ENCODE measurements at regions not wholly inside any gene's neighbourhood (a gene's known extent, or its start where the extent isn't known, plus 50 kb on each side); places are given as distances from the start of the nearest gene placed in this dataset.
"Not testable (repeated sequence)": the region's sequence is repeated elsewhere in the genome, so short reads cannot be mapped to it uniquely, and the experiment has no call there.

DNA sequence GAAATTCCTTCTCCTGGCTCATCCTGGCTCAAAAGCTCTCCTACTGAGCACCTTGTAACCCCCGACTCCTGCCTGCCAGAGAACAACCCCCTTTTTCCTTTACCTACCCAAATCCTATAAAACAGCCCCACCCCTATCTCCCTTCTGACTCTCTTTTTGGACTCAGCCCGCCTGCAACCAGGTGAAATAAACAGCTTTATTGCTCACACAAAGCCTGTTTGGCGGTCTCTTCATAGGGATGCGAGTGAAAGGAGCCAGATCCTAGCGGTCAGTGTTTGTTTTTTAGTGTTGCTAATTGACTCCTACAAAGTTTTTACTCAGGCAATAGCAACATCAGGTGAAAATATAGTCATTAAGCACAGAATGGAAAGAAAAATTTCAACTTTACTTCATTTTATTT lies 592.3 kb upstream of the AADAT start:
- not testable (repeated sequence) for DNase-seq

DNA sequence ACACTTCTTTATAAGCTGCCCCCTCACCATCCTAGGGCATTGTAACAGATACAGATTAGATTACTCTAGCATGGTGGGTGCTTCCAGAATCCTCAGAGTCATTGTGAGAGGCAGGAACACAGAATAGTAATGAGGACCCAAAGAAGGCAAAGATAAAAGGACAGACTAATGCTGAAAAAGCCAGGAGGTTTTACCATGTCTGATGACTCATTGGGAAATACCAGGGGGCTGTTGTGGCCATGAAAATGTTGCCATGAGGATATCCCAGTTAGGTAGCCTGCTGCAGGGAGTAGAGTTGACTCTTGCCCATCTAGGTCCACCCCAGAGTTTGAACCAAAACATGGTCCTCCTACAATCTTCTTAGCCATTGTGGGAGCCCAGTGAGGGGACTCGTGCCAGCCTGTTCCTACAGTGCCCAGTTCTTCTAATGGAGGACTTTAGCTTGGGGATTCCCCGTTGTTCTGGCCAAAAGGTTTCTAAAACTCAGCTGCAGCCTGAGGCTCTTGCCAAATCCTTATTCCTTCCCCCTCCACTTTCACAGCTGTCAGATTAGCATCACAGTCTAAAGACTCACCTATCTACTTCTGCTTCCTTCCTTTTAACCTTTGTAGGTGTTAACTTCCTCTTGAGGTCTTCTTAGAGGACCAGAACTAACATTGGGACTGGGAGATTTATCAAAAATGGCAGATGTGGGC lies 586.0 kb upstream of the AADAT start:
- DNase-seq: no peak

DNA sequence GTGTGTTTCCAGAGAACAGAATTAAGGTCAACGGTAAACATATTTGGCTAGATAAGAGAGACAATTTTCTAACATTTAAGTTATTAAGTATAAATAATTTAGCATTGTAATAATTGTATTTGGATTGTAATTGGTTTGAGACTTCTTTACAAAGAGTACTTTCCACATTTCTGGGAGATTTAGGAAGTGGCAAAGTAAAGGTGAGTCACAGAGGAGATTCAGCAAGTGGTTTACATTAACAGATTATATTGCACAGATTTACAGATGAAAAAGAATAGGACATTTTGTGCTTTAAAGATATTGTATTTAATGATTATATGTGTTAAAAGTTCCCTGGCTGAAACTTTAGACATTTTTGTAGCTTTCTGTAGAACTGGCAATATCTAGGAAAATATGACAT lies 584.4 kb upstream of the AADAT start:
- DNase-seq: no peak

DNA sequence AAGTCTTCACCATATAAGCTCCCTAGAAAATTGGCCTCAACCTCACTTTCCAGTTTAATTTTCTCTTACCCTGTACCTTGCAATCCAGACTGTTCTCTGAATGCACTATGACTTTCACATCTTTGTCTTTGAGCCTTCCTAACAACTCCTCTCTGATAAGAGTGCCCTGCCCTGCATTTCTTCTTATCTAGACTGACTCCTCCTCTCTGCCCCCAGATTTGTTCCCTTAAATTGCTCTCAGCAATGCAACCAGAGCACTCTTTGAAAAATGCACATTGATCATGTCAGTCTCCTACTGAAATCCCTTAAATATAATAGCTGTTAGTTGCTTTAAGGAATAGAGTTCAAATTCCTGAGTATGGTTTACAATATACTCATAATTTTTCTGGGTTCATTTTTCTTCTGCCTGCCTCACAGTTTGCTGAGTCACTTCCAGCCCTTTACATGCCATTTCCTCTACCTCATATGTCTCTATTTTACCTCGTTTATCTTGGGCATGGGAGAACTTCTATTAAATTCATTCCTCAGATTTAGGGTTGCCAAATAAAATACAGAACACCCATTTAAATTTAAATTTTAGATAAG lies 582.7 kb upstream of the AADAT start:
- no peak for DNase-seq

DNA sequence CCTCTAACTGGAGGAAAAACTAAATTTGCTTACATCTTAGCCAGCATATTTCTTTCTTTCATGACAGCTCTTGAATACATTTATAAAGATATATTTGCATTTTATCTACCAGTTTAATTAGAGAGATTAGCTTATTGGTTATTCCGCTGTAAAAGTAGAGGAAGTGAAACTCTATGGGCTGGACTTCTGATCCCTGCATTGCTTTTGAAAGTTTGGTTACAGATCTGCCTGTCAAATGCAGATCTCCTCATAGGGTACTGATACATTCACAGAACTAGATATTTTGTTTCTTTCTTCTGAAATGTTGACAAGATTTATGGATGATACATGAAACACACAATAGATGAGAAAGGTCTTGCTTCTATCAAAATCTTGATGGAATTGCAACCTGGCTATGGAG lies 581.4 kb upstream of the AADAT start:
- DNase-seq: no peak

DNA sequence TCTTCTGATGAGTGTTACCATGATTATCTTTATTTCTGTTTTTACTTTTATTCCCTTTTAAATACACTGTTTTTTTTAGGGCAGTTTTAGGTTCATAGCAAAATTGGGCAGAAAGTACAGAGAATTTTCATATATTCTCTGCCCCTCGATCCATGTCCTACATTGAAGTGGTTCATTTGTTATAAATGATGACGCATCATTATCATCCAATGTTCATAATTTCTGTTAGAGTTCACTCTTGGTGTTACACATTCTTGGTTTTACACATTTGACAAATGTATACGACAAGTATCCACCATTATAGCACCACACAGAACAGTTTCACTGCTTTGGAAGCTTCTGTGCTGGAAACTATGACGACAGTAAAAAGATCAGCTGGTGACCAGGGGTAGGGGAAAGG lies 578.1 kb upstream of the AADAT start:
- DNase-seq: no peak

DNA sequence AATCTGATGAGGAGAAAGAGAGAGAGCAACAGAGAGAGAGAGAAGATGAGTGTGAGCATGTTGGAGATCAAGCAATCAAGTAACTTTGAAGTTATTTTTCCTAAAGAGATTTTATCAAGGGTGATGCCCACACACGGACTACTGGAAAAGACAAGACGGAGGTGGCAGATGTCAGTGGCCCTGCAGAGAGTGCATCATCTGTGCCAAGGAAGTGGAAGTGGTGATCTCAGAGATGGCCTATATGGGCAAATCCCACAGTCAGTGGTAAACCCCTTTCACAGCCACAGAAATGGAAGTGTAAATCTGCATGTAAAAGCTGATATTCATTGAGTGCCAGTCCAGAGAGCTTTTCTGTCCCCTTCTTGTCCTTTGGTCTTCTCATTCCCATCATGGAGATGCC lies 577.2 kb upstream of the AADAT start:
- no peak for DNase-seq

DNA sequence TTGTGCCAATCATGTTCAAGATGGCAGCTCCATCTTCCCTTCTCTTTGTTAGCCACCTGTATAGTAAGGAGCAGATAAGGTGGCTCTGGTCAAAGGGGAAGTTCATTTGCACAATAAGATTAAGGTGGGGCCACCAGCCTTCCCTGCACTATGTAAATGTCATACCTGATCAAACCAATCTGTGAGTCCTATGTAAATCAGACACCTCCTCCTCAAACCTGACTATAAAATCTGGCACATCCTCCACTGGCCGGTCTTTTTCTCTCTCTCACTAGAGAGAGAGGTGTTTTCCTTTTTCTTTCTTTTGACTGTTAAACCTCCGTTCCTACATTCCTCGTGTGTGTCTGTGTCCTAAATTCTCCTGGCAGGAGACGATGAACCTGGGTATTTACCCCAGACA lies 572.5 kb upstream of the AADAT start:
- DNase-seq: no peak

DNA sequence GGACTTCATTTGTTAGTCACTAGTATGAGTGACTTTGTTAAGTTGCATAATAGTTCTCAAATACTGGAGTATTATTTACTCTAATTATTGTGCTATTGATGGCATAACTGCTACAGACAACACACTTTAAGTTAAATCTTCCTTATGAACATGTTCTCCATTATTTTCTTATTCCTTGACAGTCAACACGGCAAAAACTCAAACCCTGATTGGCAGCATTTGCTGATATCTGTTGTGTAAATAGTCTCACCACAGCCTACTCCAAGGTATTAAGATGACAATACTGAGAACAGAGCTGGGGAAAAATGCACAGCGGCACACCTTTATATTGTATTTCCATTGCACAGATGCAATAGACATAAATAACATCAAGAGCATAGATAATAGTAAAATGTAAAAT lies 568.0 kb upstream of the AADAT start:
- DNase-seq: no peak

DNA sequence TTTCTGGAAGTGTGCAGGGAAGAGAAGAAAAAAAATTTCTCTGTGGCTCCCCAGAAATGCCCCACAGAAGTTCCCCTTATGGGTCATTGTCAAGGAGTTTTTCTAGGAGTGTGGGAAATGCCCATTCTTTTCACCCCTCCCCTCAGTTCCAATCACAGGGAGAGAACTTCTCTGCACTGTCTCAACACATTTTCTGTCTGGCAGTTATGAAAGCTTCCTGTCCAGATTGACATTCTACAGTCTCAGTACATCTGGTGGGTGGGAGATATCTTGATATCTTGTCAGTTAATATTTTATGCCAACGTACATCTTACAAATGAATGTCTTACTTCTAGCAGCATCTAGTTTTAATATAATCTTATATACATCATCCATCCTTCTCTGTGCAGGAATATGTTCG lies 566.8 kb upstream of the AADAT start:
- DNase-seq: no peak

DNA sequence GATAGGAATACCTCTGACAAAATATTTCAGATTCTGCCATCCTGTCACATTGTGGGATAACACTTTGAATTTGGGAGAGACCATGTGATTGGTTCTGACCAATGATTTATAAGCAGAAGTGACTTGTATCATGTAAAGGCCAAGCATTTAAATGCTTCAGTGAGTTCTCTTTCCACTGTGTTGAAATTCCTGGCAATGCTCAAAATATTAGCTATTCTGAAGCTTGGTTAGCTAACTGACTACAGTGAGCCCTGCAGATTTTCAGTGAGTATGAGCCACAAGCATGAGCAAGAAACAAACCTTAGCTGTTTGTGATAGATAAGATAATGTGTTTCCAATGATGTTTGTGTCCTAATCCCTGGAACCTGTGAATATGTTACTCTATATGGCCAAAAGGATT lies 562.8 kb upstream of the AADAT start:
- DNase-seq: no peak

DNA sequence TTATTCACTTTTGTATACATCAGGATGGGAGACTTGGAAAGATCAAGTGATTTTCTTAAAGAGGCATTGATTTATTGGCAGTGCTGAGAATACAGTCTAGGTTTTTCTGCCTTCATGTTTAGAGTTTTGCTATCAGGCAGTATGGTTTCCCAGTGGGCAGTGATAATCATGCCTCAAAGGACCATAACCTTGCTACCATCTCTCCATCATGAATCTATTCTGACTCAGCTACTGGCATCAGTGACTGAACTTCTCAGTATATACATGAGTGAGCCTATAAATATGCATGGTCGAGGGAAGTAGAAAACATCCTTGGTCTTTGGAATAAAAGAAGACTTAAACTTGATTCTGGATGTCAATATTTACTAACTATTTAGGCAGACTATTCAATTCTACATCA lies 562.0 kb upstream of the AADAT start:
- DNase-seq: no peak

DNA sequence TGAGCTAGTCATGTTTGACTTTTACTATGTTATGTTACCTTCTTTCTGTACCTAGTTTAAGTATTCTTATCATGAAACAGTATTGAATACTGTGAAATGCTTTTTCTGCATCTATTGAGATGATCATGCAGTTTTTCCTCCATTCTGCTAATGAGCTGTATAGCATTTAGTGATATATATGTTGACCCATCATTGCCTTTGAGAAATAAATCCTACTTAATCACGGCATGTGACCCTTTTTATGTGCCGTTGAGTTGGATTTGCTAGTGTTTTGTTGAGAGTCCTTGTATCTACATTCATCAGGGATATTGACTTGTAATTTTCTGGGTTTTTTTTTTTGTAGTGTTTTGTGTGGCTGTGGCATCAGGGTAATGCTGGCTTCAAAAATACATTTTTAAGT lies 537.7 kb upstream of the AADAT start:
- DNase-seq: no peak

DNA sequence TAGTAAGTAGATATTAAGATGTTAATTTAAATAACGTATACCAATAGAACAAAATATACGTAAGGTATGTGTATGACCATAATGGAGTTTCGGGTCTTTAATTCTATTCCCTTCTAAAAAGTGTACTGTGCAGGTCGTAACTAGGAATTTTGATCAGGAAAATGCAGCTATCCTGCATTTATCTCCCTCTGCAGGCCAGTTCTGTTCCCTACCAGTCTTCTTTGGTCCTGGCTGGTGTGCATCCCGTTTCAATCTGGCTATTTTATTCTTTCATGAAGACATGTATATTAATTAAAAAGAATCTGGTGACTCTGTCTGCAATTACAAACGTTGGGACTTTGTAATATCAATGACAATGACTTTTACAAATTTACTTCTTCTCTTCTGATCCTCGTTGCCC lies 534.1 kb upstream of the AADAT start:
- no peak for DNase-seq

DNA sequence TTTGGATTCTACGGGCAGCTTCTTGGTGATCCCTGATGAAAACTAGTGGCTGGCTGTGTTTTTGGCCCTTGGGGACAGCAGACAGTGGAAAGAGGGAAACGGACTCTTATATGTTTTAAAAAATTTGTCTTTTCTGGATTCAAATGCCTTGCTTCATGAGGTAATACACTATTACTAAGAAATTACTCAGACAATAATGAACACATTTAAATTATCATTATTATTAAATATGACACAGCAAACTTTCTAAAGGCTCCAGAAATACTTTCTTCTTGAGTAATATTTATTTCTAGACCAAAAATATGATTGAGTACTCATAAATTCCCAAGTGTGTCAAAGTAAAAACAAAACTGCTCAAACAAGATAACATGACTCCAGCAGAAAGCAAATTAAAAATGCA lies 520.7 kb upstream of the AADAT start:
- no peak for DNase-seq

DNA sequence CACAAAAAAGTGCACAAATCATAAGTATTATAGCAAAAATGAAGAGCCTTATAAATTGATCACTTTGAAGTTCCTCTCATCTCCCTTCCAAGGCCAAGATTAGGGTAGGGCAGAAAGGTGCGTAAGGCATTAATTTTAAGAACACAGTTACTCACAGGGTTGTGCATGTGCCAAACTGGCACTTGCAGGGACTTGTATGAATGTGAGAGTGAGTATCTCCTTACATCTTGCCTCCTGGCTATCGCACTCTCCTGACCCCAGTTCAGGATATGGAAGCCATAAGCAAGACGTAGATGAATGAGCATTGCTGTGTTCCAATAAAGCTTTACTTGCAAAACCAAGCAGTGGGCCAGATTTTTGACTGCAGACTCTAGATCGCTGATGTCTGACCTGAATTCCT lies 510.1 kb upstream of the AADAT start:
- no peak for DNase-seq

DNA sequence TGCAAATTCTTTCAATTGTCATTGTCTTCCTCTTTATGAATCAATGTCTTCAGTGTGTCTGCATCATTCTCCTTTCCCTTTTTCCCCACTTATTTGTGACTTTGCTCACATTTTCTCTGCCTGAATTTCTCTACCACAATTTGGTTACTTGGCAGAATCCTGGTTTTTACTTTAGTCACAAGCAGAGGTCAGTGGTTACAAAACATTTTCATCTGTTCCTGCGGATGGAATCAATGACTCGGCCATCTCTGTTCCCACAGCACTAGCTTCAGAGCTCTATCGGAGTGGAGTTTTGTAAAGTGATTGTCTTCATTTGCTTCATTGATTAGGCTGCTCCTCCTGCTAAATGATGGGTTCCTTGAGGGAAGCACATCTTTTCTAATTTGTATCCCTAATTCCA lies 501.3 kb upstream of the AADAT start:
- no peak for DNase-seq

DNA sequence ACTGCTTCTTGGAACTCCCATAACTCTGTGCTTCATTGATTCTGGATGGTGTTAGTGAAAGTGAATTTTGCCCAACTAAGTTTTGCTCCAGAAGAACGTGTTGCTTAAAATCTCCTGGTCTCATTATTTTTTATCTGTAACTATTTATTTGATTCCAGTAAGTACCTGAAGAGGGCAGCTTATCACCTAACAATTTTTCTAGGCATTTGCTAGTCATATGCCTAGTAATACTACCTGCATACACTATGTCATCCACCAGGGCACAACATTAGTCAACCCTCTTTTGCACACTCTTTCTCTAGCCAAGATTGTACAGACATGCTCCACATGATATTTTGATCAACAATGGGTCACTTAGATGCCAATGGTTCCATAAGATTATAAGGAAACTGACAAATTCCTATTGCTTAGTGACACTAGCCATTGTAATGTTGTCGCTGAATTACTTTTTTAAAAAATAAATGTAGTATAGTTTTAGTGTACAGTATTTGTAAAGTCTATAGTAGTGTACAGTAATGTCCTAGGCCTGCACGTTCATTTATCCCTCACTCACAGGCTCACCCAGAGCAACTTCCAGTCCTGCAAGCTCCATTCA lies 499.9 kb upstream of the AADAT start:
- DNase-seq: no peak

DNA sequence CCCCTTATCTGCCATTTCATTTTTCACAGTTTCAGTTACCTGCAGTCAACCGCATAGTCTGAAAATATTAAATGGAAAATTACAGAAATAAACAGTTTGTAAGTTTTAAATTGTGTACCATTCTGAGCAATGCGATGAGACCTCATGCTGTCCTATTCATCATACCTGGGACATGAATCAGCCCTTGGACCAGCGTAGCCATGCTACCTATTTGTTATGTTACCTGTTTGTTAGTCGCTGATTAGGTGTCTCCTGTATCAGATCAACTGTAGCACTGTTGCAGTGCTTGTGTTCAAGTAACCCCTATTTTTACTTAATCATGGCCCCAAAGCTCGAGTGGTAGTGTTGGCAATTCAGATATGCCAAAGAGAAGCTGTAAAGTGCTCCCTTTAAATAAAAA lies 492.2 kb upstream of the AADAT start:
- no peak for DNase-seq

DNA sequence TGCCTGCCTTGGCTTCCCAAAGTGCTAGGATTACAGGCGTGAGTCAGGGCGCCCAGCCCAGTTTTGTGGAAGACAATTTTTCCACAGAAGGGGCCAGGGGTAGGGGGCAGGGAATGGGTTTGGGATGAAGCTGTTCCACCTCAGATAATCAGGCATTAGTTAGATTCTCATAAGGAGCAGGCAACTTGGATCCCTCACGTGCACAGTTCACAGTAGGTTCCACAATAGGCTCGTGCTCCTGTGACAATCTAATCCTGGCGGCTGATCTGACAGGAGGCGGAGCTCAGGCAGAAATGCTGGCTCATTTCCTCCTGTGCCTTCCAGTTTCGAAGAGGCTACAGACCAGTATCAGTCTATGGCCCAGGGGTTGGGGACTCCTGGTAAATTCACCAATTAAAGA lies 491.6 kb upstream of the AADAT start:
- DNase-seq: no peak

DNA sequence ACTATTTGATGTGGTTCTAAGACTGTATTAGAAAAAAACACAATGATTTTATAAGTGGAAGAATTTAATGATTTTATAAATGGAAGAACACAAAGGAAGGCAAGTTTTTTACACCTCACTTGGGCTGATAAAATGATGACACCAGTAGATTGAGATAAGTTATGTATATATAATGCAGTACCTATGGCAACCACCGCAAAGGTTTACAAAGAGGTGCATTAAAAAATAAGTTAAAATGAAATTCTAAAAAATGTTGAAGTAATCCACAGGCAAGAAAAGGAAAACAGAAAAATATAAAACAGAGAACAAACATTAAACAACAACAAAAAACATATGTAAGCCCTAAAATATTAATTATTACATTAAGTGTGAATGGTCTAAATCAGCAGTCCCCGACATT lies 490.9 kb upstream of the AADAT start:
- no peak for DNase-seq

DNA sequence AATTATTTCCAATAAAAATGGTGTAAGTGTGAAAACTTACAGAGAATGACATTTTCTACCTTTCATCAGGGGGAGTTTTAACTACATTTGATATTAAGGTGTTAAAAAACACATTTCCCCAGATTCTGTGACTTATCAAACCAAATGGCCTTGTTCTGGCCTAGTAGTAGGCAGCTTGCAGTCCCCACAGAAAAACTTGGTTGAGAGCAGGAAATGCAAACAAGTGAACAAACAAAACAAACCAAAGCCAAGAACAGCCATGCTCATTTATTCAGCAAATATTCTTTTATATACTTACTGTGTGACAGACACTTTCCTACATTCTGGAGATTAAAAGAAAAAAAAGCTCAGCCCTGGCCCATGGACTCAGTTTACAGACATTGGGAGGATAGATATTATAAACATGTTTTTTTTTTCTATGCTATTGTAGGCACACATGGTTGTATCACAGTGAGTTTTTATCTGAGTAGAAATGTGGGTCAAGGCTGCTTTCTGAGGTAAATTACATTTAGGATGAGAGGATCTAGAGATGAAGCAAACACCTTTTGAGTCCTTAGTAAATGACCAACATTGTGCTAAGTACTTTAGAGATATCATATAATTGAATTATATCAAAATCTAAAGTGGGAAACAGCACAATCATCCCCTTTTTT lies 449.2 kb upstream of the AADAT start:
- no peak for DNase-seq

DNA sequence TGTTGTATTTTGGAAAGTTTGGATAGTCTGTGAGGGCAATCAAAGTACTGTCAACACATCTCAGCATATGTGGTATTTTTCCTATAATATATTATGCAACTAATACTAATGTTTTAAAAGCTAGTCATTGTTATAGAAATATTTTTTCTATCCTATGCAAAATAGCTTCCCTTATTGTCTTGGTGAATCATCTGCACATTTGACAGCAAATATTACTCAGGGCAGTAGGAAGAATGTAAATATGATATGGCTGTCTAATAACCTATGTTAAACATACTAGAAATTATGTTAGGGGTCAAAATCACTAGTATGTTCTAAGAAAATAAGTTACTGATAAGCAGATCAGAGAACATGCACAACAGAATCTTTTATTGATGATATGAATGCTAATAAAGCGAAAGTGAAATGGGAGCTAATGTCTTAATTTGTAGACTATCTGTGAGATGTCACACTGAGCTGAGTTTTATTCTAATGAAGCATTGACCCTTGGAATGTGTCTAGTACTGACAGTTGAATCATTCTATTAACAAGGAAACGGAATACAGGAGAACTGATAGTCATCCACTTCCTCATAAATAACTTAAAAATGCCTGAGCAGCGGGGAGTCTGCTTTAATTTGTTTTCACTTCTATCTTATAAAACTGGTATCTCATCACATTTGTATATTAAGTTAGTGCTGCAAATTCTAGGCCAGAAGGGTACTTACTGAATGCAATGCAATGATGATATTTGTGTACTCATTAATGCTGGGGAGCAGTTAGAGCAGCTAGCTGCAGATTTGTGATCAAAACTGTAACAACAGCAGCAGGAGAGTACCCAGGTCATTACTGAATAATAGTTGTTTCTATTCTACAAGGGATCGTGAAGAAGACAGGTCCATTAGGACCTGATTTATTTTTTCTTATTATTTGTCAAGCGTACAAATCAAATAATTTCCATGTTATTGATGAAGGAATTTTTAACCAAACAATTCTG lies 440.3 kb upstream of the AADAT start:
- DNase-seq: no peak
